HG02610 (cell line): ENCODE measurements at regions not wholly inside any gene's neighbourhood (a gene's known extent, or its start where the extent isn't known, plus 50 kb on each side); places are given as distances from the start of the nearest gene placed in this dataset.

Experiments used
- ATAC-seq: cut with Tn5 transposase; IDR thresholded peaks from one replicate; pipeline ENCODE4 v1.9.1; 2021; ENCODE audit warnings: mild to moderate bottlenecking, moderate library complexity; ENCODE audit not compliant: unreplicated experiment

- ATAC-seq = no peak
These were observed 484.8 kb downstream of the PSAT1 start for GRCh38 chr9:78781681-78782080.

GRCh38 chr9:78782234-78782633, 485.3 kb downstream of the PSAT1 start:
- no peak for ATAC-seq

GRCh38 chr9:78782858-78783257, 485.9 kb downstream of the PSAT1 start:
- ATAC-seq = no peak

- ATAC-seq = no peak
These were observed 486.8 kb downstream of the PSAT1 start for GRCh38 chr9:78783743-78784142.

GRCh38 chr9:78786794-78787193, 489.9 kb downstream of the PSAT1 start:
- no peak for ATAC-seq

- no peak for ATAC-seq
These were observed 491.2 kb downstream of the PSAT1 start for GRCh38 chr9:78788101-78788500.

- no peak for ATAC-seq
These were observed 494.9 kb downstream of the PSAT1 start for GRCh38 chr9:78791779-78792178.

GRCh38 chr9:78792745-78793144, 495.8 kb downstream of the PSAT1 start:
- ATAC-seq = no peak

- no peak for ATAC-seq
These were observed 508.8 kb downstream of the PSAT1 start for GRCh38 chr9:78805771-78806170.

GRCh38 chr9:78806492-78807160, 509.7 kb downstream of the PSAT1 start:
- ATAC-seq = no peak

- ATAC-seq = no peak
These were observed 510.4 kb downstream of the PSAT1 start for GRCh38 chr9:78807286-78807685.

- ATAC-seq = no peak
These were observed 511.1 kb downstream of the PSAT1 start for GRCh38 chr9:78808048-78808447.

GRCh38 chr9:78811622-78812276, 514.8 kb downstream of the PSAT1 start:
- ATAC-seq = no peak

- ATAC-seq = no peak
These were observed 515.7 kb downstream of the PSAT1 start for GRCh38 chr9:78812665-78813064.

GRCh38 chr9:78813602-78814180, 516.8 kb downstream of the PSAT1 start:
- no peak for ATAC-seq

- ATAC-seq = peak; percentile 83
These were observed 524.3 kb downstream of the PSAT1 start for GRCh38 chr9:78821126-78821822.

- no peak for ATAC-seq
These were observed 529.6 kb downstream of the PSAT1 start for GRCh38 chr9:78826527-78826926.

GRCh38 chr9:78828521-78828920, 531.6 kb downstream of the PSAT1 start:
- no peak for ATAC-seq

GRCh38 chr9:78830301-78830700, 533.4 kb downstream of the PSAT1 start:
- ATAC-seq = no peak

GRCh38 chr9:78831726-78832125, 534.8 kb downstream of the PSAT1 start:
- ATAC-seq = no peak

- ATAC-seq = no peak
These were observed 539.1 kb downstream of the PSAT1 start for GRCh38 chr9:78835928-78836450.

GRCh38 chr9:78839252-78839651, 542.3 kb downstream of the PSAT1 start:
- ATAC-seq = no peak
